Hepatic stellate cell (primary cell): ENCODE measurements at regions not wholly inside any gene's neighbourhood (a gene's known extent, or its start where the extent isn't known, plus 50 kb on each side); places are given as distances from the start of the nearest gene placed in this dataset.
"Not testable (repeated sequence)": the region's sequence is repeated elsewhere in the genome, so short reads cannot be mapped to it uniquely, and the experiment has no call there.

Experiments
- DNase-seq: peaks from one replicate; pipeline ENCODE4 v3.0.0; 2011; ENCODE audit warnings: low spot score

GRCh38 chr4:129254126-129254525 lies 158.2 kb downstream of the C4orf33 start:
- no peak for DNase-seq

- no peak for DNase-seq
These were observed 158.6 kb downstream of the C4orf33 start for GRCh38 chr4:129254526-129254925.

- no peak for DNase-seq
These were observed 165.6 kb downstream of the C4orf33 start for GRCh38 chr4:129261584-129261983.

- DNase-seq: no peak
These were observed 168.2 kb downstream of the C4orf33 start for GRCh38 chr4:129264008-129264657.

- no peak for DNase-seq
These were observed 182.9 kb downstream of the C4orf33 start for GRCh38 chr4:129278868-129279267.

- DNase-seq: no peak
These were observed 186.3 kb downstream of the C4orf33 start for GRCh38 chr4:129282293-129282692.

- DNase-seq: not testable (repeated sequence)
These were observed 196.2 kb downstream of the C4orf33 start for GRCh38 chr4:129292194-129292593.

- DNase-seq: no peak
These were observed 218.8 kb downstream of the C4orf33 start for GRCh38 chr4:129314781-129315180.

GRCh38 chr4:129322920-129323319 lies 227.0 kb downstream of the C4orf33 start:
- no peak for DNase-seq

GRCh38 chr4:129323658-129324057 lies 227.7 kb downstream of the C4orf33 start:
- no peak for DNase-seq

- no peak for DNase-seq
These were observed 230.9 kb downstream of the C4orf33 start for GRCh38 chr4:129326571-129327460.

GRCh38 chr4:129327637-129328036 lies 231.7 kb downstream of the C4orf33 start:
- no peak for DNase-seq

- DNase-seq: no peak
These were observed 232.2 kb downstream of the C4orf33 start for GRCh38 chr4:129328162-129328561.

GRCh38 chr4:129334136-129334535 lies 238.2 kb downstream of the C4orf33 start:
- no peak for DNase-seq

GRCh38 chr4:129335276-129335675 lies 239.3 kb downstream of the C4orf33 start:
- DNase-seq: no peak

GRCh38 chr4:129335818-129336217 lies 239.9 kb downstream of the C4orf33 start:
- DNase-seq: no peak

- no peak for DNase-seq
These were observed 240.7 kb downstream of the C4orf33 start for GRCh38 chr4:129336457-129337227.

GRCh38 chr4:129337228-129337620 lies 241.3 kb downstream of the C4orf33 start:
- no peak for DNase-seq

- peak; percentile 7 for DNase-seq
These were observed 247.0 kb downstream of the C4orf33 start for GRCh38 chr4:129342819-129343408.

GRCh38 chr4:129344058-129344457 lies 248.1 kb downstream of the C4orf33 start:
- DNase-seq: peak; percentile 4

- DNase-seq: no peak
These were observed 249.7 kb downstream of the C4orf33 start for GRCh38 chr4:129345609-129346008.

GRCh38 chr4:129346036-129346435 lies 250.1 kb downstream of the C4orf33 start:
- DNase-seq: no peak
